Heart left ventricle (tissue), 13 donors: ENCODE measurements at regions not wholly inside any gene's neighbourhood (a gene's known extent, or its start where the extent isn't known, plus 50 kb on each side); places are given as distances from the start of the nearest gene placed in this dataset.

Source experiments
- POLR2A ChIP-seq, 2 donors: fragments of 450-650 bp; IDR thresholded peaks; one replicate each; pipeline ENCODE4 v1.6.1; 2017; ENCODE audit warnings: antibody characterized with exemption in 2 of 2, mild to moderate bottlenecking in 2 of 2, moderate library complexity in 2 of 2
- TF ChIP-seq, protein P1 (sequence below), 12 donors: fragments of 200-600 bp; sonication (generic) in 4 of 12; IDR thresholded peaks; one replicate each; pipeline versions ENCODE4 v1.5.0 to v1.8.0; 2018 to 2022; ENCODE audit warnings: antibody characterized with exemption in 12 of 12, mild to moderate bottlenecking in 5 of 12
- donor health status: ischemic (EF 13 %, LVEDD 7.1; RV severe dilation, severe dysfunction).
- donor health status: DM: no; HTN: yes; CAD: no.
- donor health status: DM: no; HTN: no; CAD: no.
- donor health status: ischemic (EF 25% LVEDD 6.9; RV normal size, moderate dysfunction).
- donor health status: ischemic (EF 25% LVEDD 5.7; RV mildly dilated, moderate dysfunction).
- donor health status: ischemic (EF 35%, LVEDD 5.7; RV mildly dilated, moderate dysfunction).
- donor health status: nonischemic (EF 11% LVEDD 7.7; RV severe dilation, severe dysfunction).
- donor health status: DM: yes; HTN: yes; CAD: no.
- donor health status: PGD.
- donor health status: ischemic (EF 29% LVEDD 5.4; RV normal size, mild dysfunction).
- donor health status: nonischemic (EF 23%, LVEDD 6.1; RV moderate dilation, normal function).

DNA sequence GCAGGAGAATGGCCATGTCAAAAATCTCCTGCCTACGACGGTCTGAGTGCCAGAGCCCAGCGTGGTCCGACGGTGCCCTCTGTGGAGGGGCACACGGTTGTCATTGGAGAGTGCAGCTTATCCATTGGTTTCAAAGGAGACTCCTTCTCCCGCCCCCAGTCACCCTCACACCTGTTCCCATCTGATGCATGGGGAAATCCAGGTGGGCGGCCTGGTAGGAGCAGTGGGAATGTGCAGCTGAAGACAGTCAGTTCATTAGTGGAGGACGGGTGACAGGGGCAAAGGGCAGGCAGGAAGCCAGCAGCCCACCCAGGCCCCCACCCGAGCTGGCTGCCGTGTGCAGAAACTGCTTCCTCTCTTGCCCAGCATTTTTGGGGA, 162.3 kb downstream of the IRF8 start:
- TF ChIP-seq, protein P1, sequence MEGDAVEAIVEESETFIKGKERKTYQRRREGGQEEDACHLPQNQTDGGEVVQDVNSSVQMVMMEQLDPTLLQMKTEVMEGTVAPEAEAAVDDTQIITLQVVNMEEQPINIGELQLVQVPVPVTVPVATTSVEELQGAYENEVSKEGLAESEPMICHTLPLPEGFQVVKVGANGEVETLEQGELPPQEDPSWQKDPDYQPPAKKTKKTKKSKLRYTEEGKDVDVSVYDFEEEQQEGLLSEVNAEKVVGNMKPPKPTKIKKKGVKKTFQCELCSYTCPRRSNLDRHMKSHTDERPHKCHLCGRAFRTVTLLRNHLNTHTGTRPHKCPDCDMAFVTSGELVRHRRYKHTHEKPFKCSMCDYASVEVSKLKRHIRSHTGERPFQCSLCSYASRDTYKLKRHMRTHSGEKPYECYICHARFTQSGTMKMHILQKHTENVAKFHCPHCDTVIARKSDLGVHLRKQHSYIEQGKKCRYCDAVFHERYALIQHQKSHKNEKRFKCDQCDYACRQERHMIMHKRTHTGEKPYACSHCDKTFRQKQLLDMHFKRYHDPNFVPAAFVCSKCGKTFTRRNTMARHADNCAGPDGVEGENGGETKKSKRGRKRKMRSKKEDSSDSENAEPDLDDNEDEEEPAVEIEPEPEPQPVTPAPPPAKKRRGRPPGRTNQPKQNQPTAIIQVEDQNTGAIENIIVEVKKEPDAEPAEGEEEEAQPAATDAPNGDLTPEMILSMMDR (IDR thresholded peaks at IDR 0.05): no peak
- no peak for TF ChIP-seq POLR2A (IDR thresholded peaks at IDR 0.05)
